Panc1 (cell line): ENCODE measurements at regions not wholly inside any gene's neighbourhood (a gene's known extent, or its start where the extent isn't known, plus 50 kb on each side); places are given as distances from the start of the nearest gene placed in this dataset.

Experiments used
- ATAC-seq: fragments of 200-7000 bp; cut with Tn5 transposase; 2 replicates; pipeline ENCODE4 v1.9.1; 2020; ENCODE audit warnings: mild to moderate bottlenecking, moderate library complexity
- BruUV-seq: library from RNA; stranded (reverse); fragments of 400-500 nt; replicated peaks from 2 replicates; lab custom pipeline; 2021; lab: Mats Ljungman, UMichigan
- CTCF ChIA-PET: fragments of 300-600 bp; sonication (Branson Sonifier 250); formaldehyde crosslinking; loops from one replicate; lab custom pipeline; 2022; ENCODE audit warnings: antibody characterized with exemption; lab: Charles Lee
- POLR2A ChIA-PET: fragments of 300-600 bp; sonication (Branson Sonifier 250); formaldehyde crosslinking; loops from one replicate; lab custom pipeline; 2022; ENCODE audit warnings: antibody characterized with exemption; lab: Charles Lee
- DNase-seq: peaks from one replicate; pipeline ENCODE4 v3.0.0-alpha.2; 2010; ENCODE audit warnings: low read depth, low spot score
- H3K27ac ChIP-seq: 2 replicates; pipeline ENCODE4 v1.5.1; 2011; ENCODE audit warnings: mild to moderate bottlenecking, low read length, inconsistent platforms
- H3K27me3 ChIP-seq: fragments of 200-500 bp; sonication (Bioruptor generic); 2 replicates; pipeline ENCODE4 v1.6.0; 2014; ENCODE audit warnings: low read length, inconsistent platforms; ENCODE audit not compliant: control insufficient read depth, insufficient read depth
- H3K36me3 ChIP-seq: fragments of 200-500 bp; sonication (Bioruptor generic); 2 replicates; pipeline ENCODE4 v1.5.1; 2014; ENCODE audit warnings: inconsistent platforms, mild to moderate bottlenecking, low read length, moderate library complexity; ENCODE audit not compliant: control insufficient read depth, insufficient read depth
- H3K4me1 ChIP-seq: 2 replicates; pipeline ENCODE4 v1.5.1; 2011; ENCODE audit warnings: inconsistent platforms, mild to moderate bottlenecking, low read length, moderate library complexity; ENCODE audit not compliant: control insufficient read depth, insufficient read depth
- H3K4me3 ChIP-seq, 2 experiments: 2 replicates each; pipeline ENCODE4 v1.5.1; 2011 to 2012; ENCODE audit warnings: low read depth in 2 of 2, low read length in 2 of 2, mild to moderate bottlenecking in 2 of 2, inconsistent platforms in 1 of 2, moderate library complexity in 1 of 2
- H3K9me3 ChIP-seq: fragments of 200-500 bp; sonication (Bioruptor generic); 2 replicates; pipeline ENCODE4 v1.5.1; 2014; ENCODE audit warnings: low read depth, mild to moderate bottlenecking, inconsistent platforms, low read length, moderate library complexity; ENCODE audit not compliant: control insufficient read depth, insufficient read depth
- CTCF ChIP-seq: fragments of 450-650 bp; IDR thresholded peaks from 2 replicates; pipeline ENCODE4 v1.5.1; 2017; ENCODE audit warnings: mild to moderate bottlenecking
- POLR2AphosphoS5 ChIP-seq: IDR thresholded peaks from 2 replicates; pipeline ENCODE4 v1.6.1; 2012; ENCODE audit warnings: mild to moderate bottlenecking, low read depth, low read length, moderate library complexity
- REST ChIP-seq, 2 experiments: IDR thresholded peaks; 2 replicates each; pipeline ENCODE4 v1.6.1; 2011 to 2012; ENCODE audit warnings: low read depth in 2 of 2, control low read depth in 1 of 2, low read length in 1 of 2, mild to moderate bottlenecking in 1 of 2, moderate library complexity in 1 of 2; ENCODE audit not compliant: insufficient read depth in 1 of 2
- SIN3A ChIP-seq: IDR thresholded peaks from 2 replicates; pipeline ENCODE4 v1.6.1; 2012; ENCODE audit warnings: low read depth, mild to moderate bottlenecking, low read length, moderate library complexity, borderline replicate concordance; ENCODE audit not compliant: insufficient read depth
- TCF7L2 ChIP-seq: IDR thresholded peaks from 2 replicates; pipeline ENCODE4 v1.6.1; 2011; ENCODE audit warnings: mild to moderate bottlenecking, low read depth, low read length, inconsistent platforms
- in situ Hi-C: cut with HindIII; loops from 2 replicates; pipeline ENCODE4 v1.10.0; 2016; ENCODE audit warnings: low sequenced_read_pairs, low pct_unique_long_range_greater_than_20kb
- intact Hi-C: fragments of 100-400 bp; cut with micrococcal nuclease; formaldehyde crosslinking; loops from one replicate; pipeline ENCODE4 v1.10.0; 2022; ENCODE audit not compliant: unreplicated experiment

- intact Hi-C loops, result no loop called here
- Histone ChIP-seq H3K36me3 (no peaks in the 10 kb centered on the region), H3K4me3 (no peak overlapping the region), H3K27me3 (no peaks in the 10 kb centered on the region), H3K4me1 (no peaks in the 10 kb centered on the region), H3K9me3 (no peaks in the 10 kb centered on the region), H3K27ac (no peak overlapping the region)
- POLR2A ChIA-PET, result no interaction called here
- BruUV-seq, result no TSS peak
- in situ Hi-C loops, result no loop called here
- no peak for ATAC-seq
- TF ChIP-seq REST (IDR thresholded peaks at IDR 0.05; ENCODE audit: insufficient read depth in 1 of 2, low read depth in 2 of 2, low read length in 1 of 2) (no peak), POLR2AphosphoS5 (no peak), SIN3A (no peak), CTCF (no peak), TCF7L2 (no peak)
- no peak for DNase-seq
- CTCF ChIA-PET, result no interaction called here
These were observed 383.2 kb upstream of the ADAMTS9 start for GRCh38 chr3:65070968-65071367.

- Histone ChIP-seq H3K4me1 (no peaks in the 10 kb centered on the region), H3K27me3 (no peaks in the 10 kb centered on the region), H3K4me3 (no peak overlapping the region), H3K27ac (no peak overlapping the region), H3K9me3 (no peaks in the 10 kb centered on the region), H3K36me3 (no peaks in the 10 kb centered on the region)
- ChIA-PET CTCF (no interaction called here), POLR2A (no interaction called here)
- DNase-seq, result no peak
- no peak for ATAC-seq
- in situ Hi-C loops, result no loop called here
- BruUV-seq, result no TSS peak
- TF ChIP-seq POLR2AphosphoS5 (no peak), CTCF (no peak), TCF7L2 (no peak), REST (IDR thresholded peaks at IDR 0.05; ENCODE audit: insufficient read depth in 1 of 2, low read depth in 2 of 2, low read length in 1 of 2) (no peak), SIN3A (no peak)
- intact Hi-C loops, result no loop called here
These were observed 373.1 kb upstream of the ADAMTS9 start for GRCh38 chr3:65060904-65061303.
